PC-9 (cell line): ENCODE measurements at regions not wholly inside any gene's neighbourhood (a gene's known extent, or its start where the extent isn't known, plus 50 kb on each side); places are given as distances from the start of the nearest gene placed in this dataset.
"Not testable (repeated sequence)": the region's sequence is repeated elsewhere in the genome, so short reads cannot be mapped to it uniquely, and the experiment has no call there.

Experiments
- BruUV-seq: library from RNA; stranded (reverse); fragments of 400-500 nt; replicated peaks from 2 replicates; lab custom pipeline; 2021; lab: Mats Ljungman, UMichigan
- CTCF ChIA-PET: fragments of 300-600 bp; sonication (Branson Sonifier 250); formaldehyde crosslinking; loops from one replicate; lab custom pipeline; 2022; ENCODE audit warnings: antibody characterized with exemption; lab: Charles Lee
- POLR2A ChIA-PET: fragments of 300-600 bp; sonication (Branson Sonifier 250); formaldehyde crosslinking; loops from one replicate; lab custom pipeline; 2022; ENCODE audit warnings: antibody characterized with exemption; ENCODE audit not compliant: unreplicated experiment; lab: Charles Lee
- DNase-seq, 2 experiments: peaks; one replicate each; pipeline versions ENCODE4 v3.0.0 to v3.0.0-alpha.2; 2015 to 2022; ENCODE audit warnings: mixed read lengths in 1 of 2
- H2AFZ ChIP-seq: fragments of 200-600 bp; sonication (generic); 2 replicates; pipeline ENCODE4 v1.8.1; 2017; ENCODE audit warnings: antibody characterized with exemption
- H3F3A ChIP-seq: fragments of 200-600 bp; sonication (generic); 2 replicates; pipeline ENCODE4 v1.8.1; 2017; ENCODE audit warnings: antibody characterized with exemption, mild to moderate bottlenecking, low read depth; ENCODE audit not compliant: insufficient read depth
- H3K27ac ChIP-seq: fragments of 200-600 bp; sonication (generic); 2 replicates; pipeline ENCODE4 v1.6.1; 2016; ENCODE audit warnings: mixed run types
- H3K27me3 ChIP-seq: fragments of 200-600 bp; sonication (generic); 2 replicates; pipeline ENCODE4 v1.6.1; 2016; ENCODE audit warnings: low read depth, mixed run types; ENCODE audit not compliant: insufficient read depth
- H3K36me3 ChIP-seq: fragments of 200-600 bp; sonication (generic); 2 replicates; pipeline ENCODE4 v1.6.1; 2016; ENCODE audit warnings: low read depth, mixed run types
- H3K4me1 ChIP-seq: fragments of 200-600 bp; sonication (generic); replicated peaks from 2 replicates; pipeline ENCODE4 v1.6.1; 2016; ENCODE audit warnings: mixed run types; ENCODE audit not compliant: insufficient read depth
- H3K4me2 ChIP-seq: fragments of 200-600 bp; sonication (generic); 2 replicates; pipeline ENCODE4 v1.6.1; 2017; ENCODE audit warnings: mixed run types
- H3K4me3 ChIP-seq: fragments of 200-600 bp; sonication (generic); 2 replicates; pipeline ENCODE4 v1.6.1; 2016; ENCODE audit warnings: mixed run types
- H3K79me2 ChIP-seq: fragments of 200-600 bp; sonication (generic); 2 replicates; pipeline ENCODE4 v1.6.1; 2017; ENCODE audit warnings: low read depth, mixed run types
- H3K9me2 ChIP-seq: fragments of 200-600 bp; sonication (generic); 2 replicates; pipeline ENCODE4 v1.8.1; 2017; ENCODE audit warnings: mild to moderate bottlenecking; ENCODE audit not compliant: insufficient read depth
- H3K9me3 ChIP-seq: fragments of 200-600 bp; sonication (generic); 2 replicates; pipeline ENCODE4 v1.8.1; 2016; ENCODE audit warnings: low read depth; ENCODE audit not compliant: insufficient read depth
- H4K20me1 ChIP-seq: fragments of 200-600 bp; sonication (generic); 2 replicates; pipeline ENCODE4 v1.8.1; 2017; ENCODE audit not compliant: insufficient read depth
- intact Hi-C: fragments of 100-400 bp; cut with micrococcal nuclease; formaldehyde crosslinking; loops from one replicate; pipeline ENCODE4 v1.10.0; 2022; ENCODE audit not compliant: unreplicated experiment

DNA sequence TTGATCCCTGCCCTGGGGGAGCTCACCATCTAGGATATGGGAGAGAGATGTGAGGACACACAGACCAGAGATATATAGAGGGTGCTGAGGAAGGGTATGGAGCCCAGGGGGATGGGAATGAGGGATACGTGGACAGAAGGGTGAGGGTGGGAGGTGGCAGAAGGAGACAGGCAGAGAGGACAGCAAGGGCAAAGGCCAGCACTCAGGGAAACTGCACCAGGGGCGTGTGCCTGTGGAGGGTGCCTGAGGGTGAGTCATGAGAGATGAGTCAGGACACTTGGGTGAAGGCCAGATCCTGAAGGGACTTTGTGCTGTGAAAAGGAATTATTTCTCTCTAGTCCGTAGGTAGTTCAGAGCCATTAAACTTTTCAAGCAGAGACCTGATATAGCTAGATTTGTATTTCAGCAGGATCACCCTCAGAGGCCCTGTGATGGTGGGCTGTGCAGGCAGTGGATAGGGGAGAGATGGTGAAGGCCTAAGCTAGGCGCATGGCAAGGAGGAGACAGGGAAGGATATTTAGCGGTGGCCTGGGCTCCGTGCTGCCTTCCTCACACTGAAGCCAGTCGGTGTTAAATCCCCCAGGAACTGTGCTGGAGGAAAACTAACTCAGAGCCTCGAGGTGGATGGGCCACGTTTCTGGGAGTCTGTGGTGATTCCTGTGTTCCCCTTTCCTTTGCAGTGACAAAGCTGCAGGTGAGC, 3075.0 kb downstream of the RPIA start:
- not testable (repeated sequence) for H3K27ac ChIP-seq, H3K4me2 ChIP-seq

DNA sequence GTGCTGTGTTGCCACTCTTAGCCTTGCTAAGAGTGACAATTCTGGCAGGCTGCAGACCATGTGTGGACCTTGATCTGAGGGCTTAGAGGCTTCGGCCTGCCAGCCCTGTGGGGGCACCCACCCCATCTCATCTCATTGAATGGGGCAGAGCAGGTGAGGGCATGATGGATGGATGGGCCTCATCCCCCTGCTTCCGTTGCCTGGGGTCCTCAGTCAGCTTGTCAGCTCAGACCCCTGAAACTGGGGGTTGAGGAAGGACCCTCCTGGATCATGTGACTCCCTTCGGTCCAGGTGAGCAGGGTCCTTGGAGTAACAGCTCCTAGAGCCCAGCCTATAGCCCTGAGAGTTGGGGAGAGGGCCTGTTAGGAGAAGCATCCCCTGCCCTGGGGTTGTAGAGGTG, 3076.8 kb downstream of the RPIA start:
- H3K27ac ChIP-seq, POLR2A ChIA-PET, H3K4me1 ChIP-seq, DNase-seq, H3K4me2 ChIP-seq, CTCF ChIA-PET, H4K20me1 ChIP-seq, H3K9me3 ChIP-seq, H3F3A ChIP-seq, H3K9me2 ChIP-seq, intact Hi-C loops, H3K36me3 ChIP-seq, H3K27me3 ChIP-seq, H2AFZ ChIP-seq, BruUV-seq, H3K79me2 ChIP-seq, H3K4me3 ChIP-seq: not testable (repeated sequence)

More for the DNA sequence above, 3075.0 kb downstream of the RPIA start:
- DNase-seq = peak; percentile 69 to 85
- H3K4me1 ChIP-seq, CTCF ChIA-PET, H3K27me3 ChIP-seq, H2AFZ ChIP-seq, H3F3A ChIP-seq, H3K36me3 ChIP-seq, H4K20me1 ChIP-seq, POLR2A ChIA-PET, intact Hi-C loops, H3K4me3 ChIP-seq, H3K9me3 ChIP-seq, H3K79me2 ChIP-seq, H3K9me2 ChIP-seq: not testable (repeated sequence)
- TSS peak; percentile 70 for BruUV-seq

DNA sequence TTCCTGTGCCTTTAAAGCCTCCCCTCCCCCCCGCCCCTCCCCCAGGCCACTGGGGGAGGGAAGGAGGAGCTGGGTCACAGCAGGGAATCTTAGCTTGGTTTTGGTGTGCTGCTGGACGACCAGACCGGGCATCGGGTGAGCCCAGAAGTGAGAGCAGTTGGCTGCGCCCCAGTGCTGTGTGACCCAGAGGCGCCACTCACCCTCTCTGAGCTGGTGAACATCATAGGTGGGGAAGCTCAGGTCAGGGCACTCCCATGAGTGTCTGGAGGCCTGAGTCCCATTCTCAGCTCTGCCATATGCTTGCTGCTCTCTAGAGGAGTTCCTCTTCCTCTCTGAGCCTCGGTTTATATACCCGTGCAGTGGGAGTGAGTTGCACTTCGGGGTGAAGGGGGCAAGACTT, 3077.5 kb downstream of the RPIA start:
- H3F3A ChIP-seq, H4K20me1 ChIP-seq, H3K27me3 ChIP-seq, H2AFZ ChIP-seq, H3K27ac ChIP-seq, H3K4me2 ChIP-seq, H3K9me3 ChIP-seq, BruUV-seq, intact Hi-C loops, H3K79me2 ChIP-seq, H3K36me3 ChIP-seq, H3K9me2 ChIP-seq, CTCF ChIA-PET, H3K4me3 ChIP-seq, POLR2A ChIA-PET, H3K4me1 ChIP-seq, DNase-seq: not testable (repeated sequence)

DNA sequence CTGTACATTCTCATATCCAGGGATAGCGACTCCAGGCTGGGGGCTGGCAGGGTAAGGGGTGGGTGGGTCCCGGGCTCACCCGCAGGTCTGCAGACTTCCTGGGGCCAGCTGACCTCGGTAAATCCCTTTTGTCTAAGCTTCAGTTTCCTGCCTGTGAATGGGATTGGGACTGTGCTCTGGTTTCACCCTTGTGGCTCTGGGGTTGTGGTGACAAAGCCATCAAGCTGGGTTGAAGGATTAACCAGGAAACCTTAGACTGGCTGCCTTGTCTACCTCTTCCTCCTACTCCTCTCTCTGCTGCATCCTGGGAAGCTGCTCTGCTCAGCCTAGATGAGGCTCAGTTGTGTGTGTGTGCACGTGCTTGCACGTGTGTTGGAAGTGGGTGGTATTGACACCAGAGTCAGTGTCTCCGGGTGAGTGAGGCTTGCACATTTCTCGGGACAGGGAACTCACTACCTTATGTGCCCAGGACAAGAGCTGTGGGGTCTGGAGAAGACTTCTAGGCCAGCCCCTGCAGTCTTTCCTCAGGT, 3078.6 kb downstream of the RPIA start:
- CTCF ChIA-PET, H3K4me1 ChIP-seq, H3K27me3 ChIP-seq, H2AFZ ChIP-seq, DNase-seq, H3K27ac ChIP-seq, H3K79me2 ChIP-seq, BruUV-seq, H4K20me1 ChIP-seq, POLR2A ChIA-PET, H3F3A ChIP-seq, H3K9me3 ChIP-seq, H3K4me3 ChIP-seq, H3K9me2 ChIP-seq, H3K36me3 ChIP-seq, H3K4me2 ChIP-seq, intact Hi-C loops: not testable (repeated sequence)

DNA sequence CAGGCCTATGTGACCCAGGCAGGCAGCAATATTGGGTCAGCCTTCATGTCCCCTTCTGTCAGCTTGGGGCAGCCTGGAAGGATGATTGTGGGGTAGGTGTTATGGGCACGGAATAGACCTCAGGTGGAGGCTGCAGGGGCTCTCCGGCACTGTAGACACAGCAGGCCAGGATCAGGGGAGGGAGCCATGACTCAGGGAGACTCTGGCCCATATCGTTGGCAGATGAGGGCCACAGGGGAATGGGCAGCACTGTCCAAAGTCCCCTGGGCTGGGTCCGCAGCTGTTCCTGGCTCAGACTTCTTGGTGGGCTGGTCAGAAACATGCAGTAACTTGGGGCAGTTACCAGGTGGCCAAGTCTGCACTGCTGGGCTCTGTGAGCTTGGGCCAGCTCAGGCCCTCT, 3080.1 kb downstream of the RPIA start:
- H3K4me1 ChIP-seq, CTCF ChIA-PET, H3K4me3 ChIP-seq, intact Hi-C loops, H3K9me2 ChIP-seq, POLR2A ChIA-PET, DNase-seq, H3K27ac ChIP-seq, H2AFZ ChIP-seq, H3K4me2 ChIP-seq, H3K36me3 ChIP-seq, H3K27me3 ChIP-seq, H3F3A ChIP-seq, H3K79me2 ChIP-seq, H3K9me3 ChIP-seq, BruUV-seq, H4K20me1 ChIP-seq: not testable (repeated sequence)

DNA sequence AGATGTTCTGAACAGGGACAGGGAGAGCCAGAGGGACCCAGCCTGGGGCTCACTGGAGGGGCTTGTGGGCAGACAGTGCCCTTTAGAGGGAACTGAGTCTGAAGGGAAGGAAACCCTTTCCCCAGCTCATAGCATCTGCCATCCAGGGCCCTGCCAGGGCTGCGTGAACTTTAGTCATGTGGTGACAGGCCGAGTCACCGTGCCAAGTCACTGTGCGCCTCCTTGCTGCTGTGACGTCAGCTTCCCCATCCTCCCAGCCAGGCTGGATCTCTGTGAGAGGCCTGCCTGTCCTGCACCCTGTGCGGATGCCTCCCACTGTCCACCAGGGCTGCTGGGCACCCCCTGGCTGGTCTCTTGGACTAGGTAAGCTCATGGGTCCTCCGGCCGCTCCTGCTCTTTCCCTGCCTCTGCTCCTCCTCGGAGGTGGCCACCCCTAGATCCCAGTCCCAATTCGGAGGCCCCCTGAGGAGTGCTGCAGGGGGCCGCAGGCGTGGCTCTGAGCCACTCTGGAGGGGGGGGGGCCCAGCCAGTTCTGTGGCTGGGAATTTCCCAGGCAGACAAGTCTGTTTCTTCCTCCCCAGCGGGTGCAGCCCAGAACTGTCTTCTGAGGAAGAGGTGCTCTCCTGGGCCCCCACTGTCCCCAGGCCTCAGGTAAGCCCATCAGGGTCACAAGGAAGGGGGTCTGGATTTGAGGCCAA, 3080.9 kb downstream of the RPIA start:
- H3K9me3 ChIP-seq, POLR2A ChIA-PET, intact Hi-C loops, H3K36me3 ChIP-seq, H3K9me2 ChIP-seq, H3K79me2 ChIP-seq, H3F3A ChIP-seq, H3K27ac ChIP-seq, H3K4me1 ChIP-seq, H3K27me3 ChIP-seq, H4K20me1 ChIP-seq, BruUV-seq, H3K4me2 ChIP-seq, CTCF ChIA-PET, H3K4me3 ChIP-seq, DNase-seq, H2AFZ ChIP-seq: not testable (repeated sequence)

DNA sequence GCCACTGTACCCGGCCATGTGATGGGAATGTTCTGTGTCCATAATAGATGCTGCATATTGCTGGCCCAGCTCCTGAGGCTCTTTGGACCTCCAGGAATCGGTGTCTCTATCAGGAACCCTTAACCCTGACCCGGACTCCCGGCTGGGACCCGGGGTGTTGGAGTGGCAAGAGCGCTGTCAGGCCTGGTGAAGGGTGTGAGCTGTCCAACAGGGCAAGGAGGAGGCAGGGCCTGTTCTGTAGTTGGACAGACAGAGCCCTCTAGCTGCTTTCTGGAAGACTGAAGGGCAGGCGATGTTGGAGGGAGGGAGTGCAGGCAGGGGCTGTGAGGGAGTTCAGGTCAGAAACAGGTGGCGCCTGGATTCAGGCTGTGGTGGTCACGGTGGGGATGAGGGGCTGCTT, 3082.3 kb downstream of the RPIA start:
- intact Hi-C loops, H3K36me3 ChIP-seq, H3K4me1 ChIP-seq, H2AFZ ChIP-seq, H3K9me3 ChIP-seq, H3F3A ChIP-seq, BruUV-seq, DNase-seq, CTCF ChIA-PET, H3K4me3 ChIP-seq, H3K27me3 ChIP-seq, H4K20me1 ChIP-seq, H3K79me2 ChIP-seq, POLR2A ChIA-PET, H3K9me2 ChIP-seq, H3K4me2 ChIP-seq, H3K27ac ChIP-seq: not testable (repeated sequence)
